Colonic mucosa (tissue), 4 donors: ENCODE measurements at regions not wholly inside any gene's neighbourhood (a gene's known extent, or its start where the extent isn't known, plus 50 kb on each side); places are given as distances from the start of the nearest gene placed in this dataset.

Experiments
- DNase-seq: peaks from one replicate; pipeline ENCODE4 v3.0.0-alpha.2; 2020
- H3K27ac ChIP-seq: fragments of 200-600 bp; one replicate; pipeline ENCODE4 v1.8.0; 2021
- H3K27me3 ChIP-seq: fragments of 200-600 bp; one replicate; pipeline ENCODE4 v1.8.0; 2021
- H3K36me3 ChIP-seq: fragments of 200-600 bp; one replicate; pipeline ENCODE4 v1.8.0; 2021
- H3K4me1 ChIP-seq: fragments of 200-600 bp; one replicate; pipeline ENCODE4 v1.8.0; 2021; ENCODE audit warnings: mild to moderate bottlenecking
- H3K4me3 ChIP-seq: fragments of 200-600 bp; one replicate; pipeline ENCODE4 v1.8.0; 2021
- H3K9ac ChIP-seq, 2 donors: one replicate each; pipeline ENCODE4 v1.7.0; 2013; ENCODE audit warnings: control low read depth in 2 of 2, low read depth in 2 of 2, low read length in 2 of 2
- H3K9me3 ChIP-seq: fragments of 200-600 bp; one replicate; pipeline ENCODE4 v1.8.0; 2021
- intact Hi-C: fragments of 100-400 bp; cut with DNase I; formaldehyde crosslinking; loops from one replicate; pipeline ENCODE4 v1.14.1; 2022
- TF ChIP-seq, protein P1 (sequence below): fragments of 200-600 bp; IDR thresholded peaks from one replicate; pipeline ENCODE4 v1.8.0; 2022; ENCODE audit warnings: antibody characterized with exemption, mild to moderate bottlenecking
- donor health status: healthy.
- donor health status: DM: no; HTN: no; CAD: no.
- donor health status: DM: no; HTN: no; CAD: no.

DNA sequence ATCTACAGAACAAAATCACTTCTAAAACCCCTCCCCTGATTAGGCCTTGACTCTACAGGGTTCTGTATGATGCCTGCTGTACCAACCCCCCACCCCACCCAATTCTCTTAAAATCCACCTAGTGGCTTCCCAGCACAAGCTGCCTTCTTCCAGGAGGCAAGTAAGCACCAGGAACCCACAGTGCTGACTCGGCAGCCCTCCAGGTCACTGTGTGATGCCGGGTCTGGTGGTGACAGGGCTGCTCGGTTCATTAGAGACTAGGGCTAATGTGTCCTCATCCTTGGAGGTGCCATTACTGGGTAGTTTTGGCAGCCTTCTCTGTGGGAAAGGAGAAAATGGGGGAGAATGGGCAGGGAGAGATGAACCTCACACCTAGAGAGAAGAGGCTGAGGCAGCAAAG is 363.5 kb downstream of the PTPRU start:
- intact Hi-C loops, result no loop called here
- no peaks in the 10 kb centered on the region for H3K4me1 ChIP-seq

DNA sequence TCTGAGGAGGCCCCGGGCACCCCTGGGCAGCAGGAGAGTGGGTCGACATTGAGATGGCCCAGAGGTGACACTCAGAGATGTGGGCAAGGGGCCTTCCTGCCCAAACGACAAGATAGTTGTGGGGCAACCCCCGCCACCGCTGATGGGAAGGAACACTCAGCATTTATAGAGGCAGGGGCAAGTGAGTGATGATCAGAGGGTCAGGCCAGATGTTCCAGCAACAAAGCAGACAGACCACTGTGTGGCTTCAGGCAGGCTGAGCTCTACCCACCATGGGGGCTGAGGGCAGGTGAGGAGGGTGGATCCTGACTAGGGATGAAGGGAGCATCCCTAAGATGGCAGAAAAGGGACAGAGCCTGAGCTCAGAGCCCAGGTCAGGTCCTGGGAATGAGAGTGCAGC is 362.7 kb downstream of the PTPRU start:
- Histone ChIP-seq H3K27me3 (no peaks in the 10 kb centered on the region), H3K27ac (no peak overlapping the region), H3K4me3 (no peak overlapping the region), H3K36me3 (no peaks in the 10 kb centered on the region), H3K4me1 (no peaks in the 10 kb centered on the region), H3K9me3 (no peaks in the 10 kb centered on the region), H3K9ac (no peak overlapping the region)
- intact Hi-C loops, result no loop called here
- DNase-seq, result no peak
- TF ChIP-seq, protein P1, sequence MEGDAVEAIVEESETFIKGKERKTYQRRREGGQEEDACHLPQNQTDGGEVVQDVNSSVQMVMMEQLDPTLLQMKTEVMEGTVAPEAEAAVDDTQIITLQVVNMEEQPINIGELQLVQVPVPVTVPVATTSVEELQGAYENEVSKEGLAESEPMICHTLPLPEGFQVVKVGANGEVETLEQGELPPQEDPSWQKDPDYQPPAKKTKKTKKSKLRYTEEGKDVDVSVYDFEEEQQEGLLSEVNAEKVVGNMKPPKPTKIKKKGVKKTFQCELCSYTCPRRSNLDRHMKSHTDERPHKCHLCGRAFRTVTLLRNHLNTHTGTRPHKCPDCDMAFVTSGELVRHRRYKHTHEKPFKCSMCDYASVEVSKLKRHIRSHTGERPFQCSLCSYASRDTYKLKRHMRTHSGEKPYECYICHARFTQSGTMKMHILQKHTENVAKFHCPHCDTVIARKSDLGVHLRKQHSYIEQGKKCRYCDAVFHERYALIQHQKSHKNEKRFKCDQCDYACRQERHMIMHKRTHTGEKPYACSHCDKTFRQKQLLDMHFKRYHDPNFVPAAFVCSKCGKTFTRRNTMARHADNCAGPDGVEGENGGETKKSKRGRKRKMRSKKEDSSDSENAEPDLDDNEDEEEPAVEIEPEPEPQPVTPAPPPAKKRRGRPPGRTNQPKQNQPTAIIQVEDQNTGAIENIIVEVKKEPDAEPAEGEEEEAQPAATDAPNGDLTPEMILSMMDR, result no peak

More for the DNA sequence above, 363.5 kb downstream of the PTPRU start:
- no peaks in the 10 kb centered on the region for H3K27me3 ChIP-seq
- no peak overlapping the region for H3K27ac ChIP-seq
- H3K36me3 ChIP-seq, result no peaks in the 10 kb centered on the region
- TF ChIP-seq, protein P1, result no peak
- DNase-seq, result no peak
- no peak overlapping the region for H3K9ac ChIP-seq
- no peak overlapping the region for H3K4me3 ChIP-seq
- H3K9me3 ChIP-seq, result no peaks in the 10 kb centered on the region

DNA sequence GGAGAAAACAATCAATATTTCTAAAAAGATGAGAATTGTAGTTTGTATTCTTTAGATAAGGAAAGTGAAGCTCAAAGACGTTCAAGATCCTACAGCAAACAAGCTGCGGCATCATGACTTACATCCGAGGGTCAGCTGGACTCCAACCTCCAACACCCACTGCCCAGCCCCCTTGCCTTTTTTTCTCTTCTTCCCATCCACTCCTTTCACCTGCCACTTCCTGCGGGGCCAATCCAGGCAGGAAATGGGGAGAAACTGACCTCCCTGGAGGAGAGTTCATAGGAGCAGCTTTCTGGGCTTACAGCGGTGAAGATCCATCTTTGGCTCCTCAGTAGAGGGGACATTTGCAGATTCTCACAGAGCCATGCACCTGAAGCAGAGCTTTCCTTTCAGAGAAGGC is 361.5 kb downstream of the PTPRU start:
- H3K27ac ChIP-seq, result no peak overlapping the region
- no peak overlapping the region for H3K4me3 ChIP-seq
- no peaks in the 10 kb centered on the region for H3K4me1 ChIP-seq
- H3K27me3 ChIP-seq, result no peaks in the 10 kb centered on the region
- TF ChIP-seq, protein P1, result no peak
- H3K36me3 ChIP-seq, result no peaks in the 10 kb centered on the region
- no peak for DNase-seq
- intact Hi-C loops, result no loop called here
- H3K9me3 ChIP-seq, result no peaks in the 10 kb centered on the region
- H3K9ac ChIP-seq, result no peak overlapping the region

DNA sequence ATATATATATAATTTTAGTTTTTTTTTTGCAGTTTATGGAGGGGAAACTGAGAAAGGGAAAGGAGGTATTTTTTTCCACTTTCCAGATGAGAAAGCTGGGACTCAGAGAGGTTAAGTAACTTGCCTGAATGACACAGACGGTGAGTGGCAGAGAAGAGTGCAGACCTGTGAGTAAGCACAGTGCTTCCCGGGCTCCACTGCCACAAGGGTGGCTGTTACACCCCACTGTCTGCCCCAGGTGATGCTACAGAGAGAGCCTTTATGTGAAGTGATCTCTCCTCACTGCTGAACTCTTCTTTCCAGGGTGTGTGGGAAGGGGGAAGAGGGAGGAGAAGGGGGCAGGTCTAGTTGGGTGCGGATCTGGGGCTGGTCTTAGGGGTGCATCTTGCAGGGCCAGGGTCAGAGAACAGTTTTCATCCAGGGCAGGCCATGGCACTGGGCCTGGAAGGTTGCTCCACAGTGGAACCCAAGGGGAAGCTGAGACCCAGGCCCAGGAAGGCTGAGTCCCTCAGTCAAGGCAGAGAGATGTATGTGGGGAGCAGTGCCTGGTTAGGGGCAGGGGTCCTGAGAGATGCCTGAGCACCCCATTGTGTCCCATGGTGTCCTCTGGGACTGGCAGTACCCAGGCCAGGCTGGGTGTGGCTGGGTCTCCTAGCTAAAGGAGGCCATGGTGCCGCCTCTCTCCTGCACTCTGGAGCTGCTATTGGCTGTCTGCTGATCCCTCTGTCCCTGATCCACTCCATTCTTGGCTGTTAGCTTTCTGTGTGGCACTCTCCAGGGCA is 357.5 kb downstream of the PTPRU start:
- Histone ChIP-seq H3K4me3 (no peak overlapping the region), H3K27ac (no peak overlapping the region), H3K9me3 (no peaks in the 10 kb centered on the region), H3K27me3 (no peaks in the 10 kb centered on the region), H3K36me3 (no peaks in the 10 kb centered on the region), H3K9ac (no peak overlapping the region), H3K4me1 (no peaks in the 10 kb centered on the region)
- intact Hi-C loops, result no loop called here
- no peak for DNase-seq
- TF ChIP-seq, protein P1, result no peak

DNA sequence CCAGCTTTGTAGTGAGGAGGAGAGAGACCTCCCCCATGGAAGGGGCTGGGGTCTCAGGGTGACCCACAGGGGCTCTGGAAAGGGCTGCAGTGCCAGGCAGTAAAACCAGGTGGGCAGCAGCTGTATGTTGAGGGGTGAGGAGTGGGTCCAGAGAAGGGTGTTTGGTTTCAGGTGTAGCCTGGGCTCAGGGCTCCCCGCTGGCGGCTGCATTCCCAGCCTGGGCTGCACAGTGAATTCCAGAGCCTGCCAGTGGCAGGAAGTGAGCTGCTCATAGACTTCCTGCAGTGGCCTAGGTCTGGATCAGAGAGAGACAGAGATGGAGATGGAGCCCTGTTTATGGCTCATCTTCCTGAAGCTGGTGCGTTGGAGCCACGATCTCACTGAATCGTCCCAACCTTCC is 356.4 kb downstream of the PTPRU start:
- intact Hi-C loops, result no loop called here
- peak; percentile 6 for DNase-seq
- no peaks in the 10 kb centered on the region for H3K36me3 ChIP-seq
- H3K27ac ChIP-seq, result no peak overlapping the region
- TF ChIP-seq, protein P1, result no peak
- H3K9me3 ChIP-seq, result no peaks in the 10 kb centered on the region
- no peaks in the 10 kb centered on the region for H3K4me1 ChIP-seq
- H3K4me3 ChIP-seq, result no peak overlapping the region
- no peaks in the 10 kb centered on the region for H3K27me3 ChIP-seq
- no peak overlapping the region for H3K9ac ChIP-seq
